Mesodermal cell (in vitro differentiated cells): ENCODE measurements at regions not wholly inside any gene's neighbourhood (a gene's known extent, or its start where the extent isn't known, plus 50 kb on each side); places are given as distances from the start of the nearest gene placed in this dataset.

Source experiments
- H3K27ac ChIP-seq: 2 replicates; pipeline ENCODE4 v1.7.0; 2013; ENCODE audit warnings: mild to moderate bottlenecking, low read depth, low read length, moderate library complexity; ENCODE audit not compliant: severe bottlenecking
- H3K36me3 ChIP-seq: 2 replicates; pipeline ENCODE4 v1.7.1; 2013; ENCODE audit warnings: mild to moderate bottlenecking, low read length, moderate library complexity; ENCODE audit not compliant: control insufficient read depth, insufficient read depth
- H3K4me1 ChIP-seq: one replicate; pipeline ENCODE4 v1.7.1; 2013; ENCODE audit warnings: mild to moderate bottlenecking, low read length; ENCODE audit not compliant: insufficient read depth, control insufficient read depth, poor library complexity, severe bottlenecking
- H3K4me3 ChIP-seq: 2 replicates; pipeline ENCODE4 v1.7.0; 2013; ENCODE audit warnings: low read length, control low read depth, mild to moderate bottlenecking; ENCODE audit not compliant: insufficient read depth, poor library complexity, severe bottlenecking; ENCODE audit errors: extremely low read depth
- H3K9me3 ChIP-seq: 2 replicates; pipeline ENCODE4 v1.7.1; 2013; ENCODE audit warnings: mild to moderate bottlenecking, low read length, moderate library complexity; ENCODE audit not compliant: control insufficient read depth
- WGBS, 2 experiments: methylation state at CpG; one replicate each; pipeline ENCODE4 v1.1.5; 2013; ENCODE audit warnings: missing lambda C conversion rate in 2 of 2; ENCODE audit not compliant: insufficient coverage in 2 of 2; 5-methylcytosine and 5-hydroxymethylcytosine counted together

- Histone ChIP-seq H3K36me3 (no peaks in the 10 kb centered on the region), H3K9me3 (no peaks in the 10 kb centered on the region), H3K4me3 (no peak overlapping the region), H3K4me1 (no peaks in the 10 kb centered on the region), H3K27ac (no peak overlapping the region)
- 94 to 96% methylated on average over 3 to 9 of the region's 11 CpGs for WGBS, 2 experiments
Observed at GRCh38 chr10:4678023-4678950, 147.7 kb upstream of the AKR1E2 start.

GRCh38 chr10:4677296-4678021 lies 148.5 kb upstream of the AKR1E2 start:
- Histone ChIP-seq H3K4me1 (no peaks in the 10 kb centered on the region), H3K9me3 (no peaks in the 10 kb centered on the region), H3K4me3 (no peak overlapping the region), H3K36me3 (no peaks in the 10 kb centered on the region), H3K27ac (no peak overlapping the region)
- WGBS, 2 experiments, result 75 to 100% methylated on average over 1 of the region's 5 CpGs

GRCh38 chr10:4676566-4676965 lies 149.4 kb upstream of the AKR1E2 start:
- Histone ChIP-seq H3K4me1 (peaks cover 7% of the 10 kb centered on the region), H3K27ac (no peak overlapping the region), H3K4me3 (no peak overlapping the region), H3K36me3 (no peaks in the 10 kb centered on the region), H3K9me3 (no peaks in the 10 kb centered on the region)
- WGBS, 2 experiments, result 97 to 100% methylated on average over 2 to 3 of the region's 3 CpGs

GRCh38 chr10:4675808-4676207 lies 150.2 kb upstream of the AKR1E2 start:
- Histone ChIP-seq H3K4me3 (no peak overlapping the region), H3K27ac (no peak overlapping the region), H3K9me3 (no peaks in the 10 kb centered on the region), H3K36me3 (no peaks in the 10 kb centered on the region), H3K4me1 (peaks cover 15% of the 10 kb centered on the region)

GRCh38 chr10:4673279-4674040 lies 152.5 kb upstream of the AKR1E2 start:
- H3K4me3 ChIP-seq, result no peak overlapping the region
- H3K27ac ChIP-seq, result no peak overlapping the region
- 98% methylated on average over 4 of the region's 7 CpGs for WGBS, 2 experiments
- peaks cover 18% of the 10 kb centered on the region for H3K4me1 ChIP-seq
- no peaks in the 10 kb centered on the region for H3K9me3 ChIP-seq
- no peaks in the 10 kb centered on the region for H3K36me3 ChIP-seq

GRCh38 chr10:4672201-4672600 lies 153.8 kb upstream of the AKR1E2 start:
- no peak overlapping the region for H3K27ac ChIP-seq
- H3K9me3 ChIP-seq, result no peaks in the 10 kb centered on the region
- no peak overlapping the region for H3K4me3 ChIP-seq

GRCh38 chr10:4671451-4672145 lies 154.4 kb upstream of the AKR1E2 start:
- Histone ChIP-seq H3K9me3 (no peaks in the 10 kb centered on the region), H3K4me3 (no peak overlapping the region), H3K27ac (no peak overlapping the region), H3K4me1 (peaks cover 18% of the 10 kb centered on the region), H3K36me3 (no peaks in the 10 kb centered on the region)
- WGBS, 2 experiments, result 89% methylated on average over 5 to 7 of the region's 9 CpGs

More at GRCh38 chr10:4672201-4672600, 153.8 kb upstream of the AKR1E2 start:
- Histone ChIP-seq H3K36me3 (no peaks in the 10 kb centered on the region), H3K4me1 (peaks cover 18% of the 10 kb centered on the region)
- WGBS, 2 experiments, result no CpG with 5 or more reads among the region's 1 CpG

GRCh38 chr10:4670737-4671136 lies 155.3 kb upstream of the AKR1E2 start:
- Histone ChIP-seq H3K36me3 (no peaks in the 10 kb centered on the region), H3K27ac (no peak overlapping the region), H3K4me1 (peaks cover 18% of the 10 kb centered on the region), H3K4me3 (no peak overlapping the region), H3K9me3 (no peaks in the 10 kb centered on the region)

- peaks cover 19% of the 10 kb centered on the region for H3K4me1 ChIP-seq
- no peak overlapping the region for H3K4me3 ChIP-seq
- no peaks in the 10 kb centered on the region for H3K36me3 ChIP-seq
- no peaks in the 10 kb centered on the region for H3K9me3 ChIP-seq
- H3K27ac ChIP-seq, result no peak overlapping the region
- WGBS, 2 experiments, result 100% methylated on average over 1 of the region's 2 CpGs; no CpG with 5 or more reads in 1 of the 2 experiments
Observed at GRCh38 chr10:4669585-4669984, 156.4 kb upstream of the AKR1E2 start.
